ENCODE measurements at regions not wholly inside any gene's neighbourhood (a gene's known extent, or its start where the extent isn't known, plus 50 kb on each side); places are given as distances from the start of the nearest gene placed in this dataset.

DNA sequence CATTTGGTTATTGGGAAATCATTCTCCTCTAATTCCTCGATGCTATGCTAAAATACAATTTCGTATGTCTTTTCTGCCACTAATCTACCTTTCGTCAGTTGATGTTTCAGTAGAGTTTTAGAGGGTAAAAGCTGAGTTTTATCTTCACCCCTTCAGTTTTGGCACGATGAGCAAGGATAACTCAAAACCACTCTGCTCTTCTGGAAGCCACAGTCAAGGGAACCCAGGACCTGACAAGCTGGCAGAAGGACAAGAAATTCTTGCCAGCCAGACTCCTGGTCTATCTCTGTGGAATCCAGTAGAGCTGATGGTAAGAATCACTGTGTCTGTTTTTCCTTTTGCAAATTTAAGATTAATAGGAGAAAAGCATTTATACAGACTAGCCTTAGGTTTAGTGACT is 414.4 kb upstream of the LRRC3B start:
- H3K4me1 ChIP-seq (ENCODE audit: control insufficient read depth, extremely low read depth, insufficient read depth, low read length), result no peaks in the 10 kb centered on the region
- no peaks in the 10 kb centered on the region for H4K20me1 ChIP-seq (ENCODE audit: control insufficient read depth, extremely low read depth, insufficient read depth, low read length)
- dilution Hi-C loops (cut with MboI; ENCODE audit: extremely low pct_ligation_motif_present, low sequenced_read_pairs), result no loop called here
- H3K36me3 ChIP-seq (ENCODE audit: control insufficient read depth in 2 of 2, extremely low read depth in 1 of 2, insufficient read depth in 2 of 2, low read length in 2 of 2), result no peaks in the 10 kb centered on the region
- H3K4me2 ChIP-seq (ENCODE audit: control insufficient read depth, extremely low read depth, insufficient read depth, low read depth, low read length), result no peak overlapping the region
- FAIRE-seq (no peak), DNase-seq (ENCODE audit: low read depth, low spot score) (no peak)
- no peak overlapping the region for H2AFZ ChIP-seq (ENCODE audit: control insufficient read depth, low read length)
- H3K9me3 ChIP-seq (ENCODE audit: control insufficient read depth, low read depth, low read length), result no peaks in the 10 kb centered on the region
- no peaks in the 10 kb centered on the region for H3K79me2 ChIP-seq (ENCODE audit: control insufficient read depth, insufficient read depth, low read length)
- no peak overlapping the region for H3K27ac ChIP-seq (ENCODE audit: control insufficient read depth, insufficient read depth, low read length)
- TF ChIP-seq EZH2 (IDR thresholded peaks at IDR 0.05; ENCODE audit: low read length), result no peak
- TF ChIP-seq, protein P1, sequence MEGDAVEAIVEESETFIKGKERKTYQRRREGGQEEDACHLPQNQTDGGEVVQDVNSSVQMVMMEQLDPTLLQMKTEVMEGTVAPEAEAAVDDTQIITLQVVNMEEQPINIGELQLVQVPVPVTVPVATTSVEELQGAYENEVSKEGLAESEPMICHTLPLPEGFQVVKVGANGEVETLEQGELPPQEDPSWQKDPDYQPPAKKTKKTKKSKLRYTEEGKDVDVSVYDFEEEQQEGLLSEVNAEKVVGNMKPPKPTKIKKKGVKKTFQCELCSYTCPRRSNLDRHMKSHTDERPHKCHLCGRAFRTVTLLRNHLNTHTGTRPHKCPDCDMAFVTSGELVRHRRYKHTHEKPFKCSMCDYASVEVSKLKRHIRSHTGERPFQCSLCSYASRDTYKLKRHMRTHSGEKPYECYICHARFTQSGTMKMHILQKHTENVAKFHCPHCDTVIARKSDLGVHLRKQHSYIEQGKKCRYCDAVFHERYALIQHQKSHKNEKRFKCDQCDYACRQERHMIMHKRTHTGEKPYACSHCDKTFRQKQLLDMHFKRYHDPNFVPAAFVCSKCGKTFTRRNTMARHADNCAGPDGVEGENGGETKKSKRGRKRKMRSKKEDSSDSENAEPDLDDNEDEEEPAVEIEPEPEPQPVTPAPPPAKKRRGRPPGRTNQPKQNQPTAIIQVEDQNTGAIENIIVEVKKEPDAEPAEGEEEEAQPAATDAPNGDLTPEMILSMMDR (optimal IDR thresholded peaks at IDR 0.05 in 1 of 3, IDR thresholded peaks at IDR 0.05 in 1 of 3, conservative IDR thresholded peaks at IDR 0.05 in 1 of 3; ENCODE audit: extremely low read depth in 1 of 3, insufficient read depth in 2 of 3, low read length in 3 of 3), result no peak
- no peaks in the 10 kb centered on the region for H3K9me1 ChIP-seq (ENCODE audit: control insufficient read depth, extremely low read depth, insufficient read depth, low read length)
- H3K9ac ChIP-seq (ENCODE audit: control insufficient read depth, extremely low read depth, insufficient read depth, low read length), result no peak overlapping the region
- no peak overlapping the region for H3K4me3 ChIP-seq (ENCODE audit: control insufficient read depth in 2 of 3, extremely low read depth in 1 of 3, insufficient read depth in 2 of 3, low read depth in 1 of 3, low read length in 3 of 3)
- H3K27me3 ChIP-seq (ENCODE audit: control insufficient read depth, extremely low read depth, insufficient read depth, low read length), result no peaks in the 10 kb centered on the region

DNA sequence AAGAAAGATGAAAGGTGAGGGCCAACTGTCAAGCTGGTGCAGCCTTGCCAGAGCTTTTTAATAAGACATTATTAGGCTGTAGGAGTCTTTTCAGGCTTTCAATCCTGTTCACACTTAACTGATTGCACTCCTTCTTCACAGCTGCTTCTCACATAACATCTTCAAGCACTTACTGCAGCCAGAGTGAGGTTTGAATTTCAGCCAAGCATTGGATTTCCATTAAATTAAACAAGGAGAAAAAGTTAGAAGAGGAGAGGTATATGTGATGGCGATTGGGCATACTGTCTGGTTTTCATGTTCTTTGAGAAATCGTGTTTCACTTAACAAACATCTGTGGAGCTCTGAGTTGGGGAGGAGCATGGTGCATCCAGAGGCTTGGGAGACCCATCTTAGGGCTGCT is 392.8 kb upstream of the LRRC3B start:
- Histone ChIP-seq H3K27ac (ENCODE audit: control insufficient read depth, insufficient read depth, low read length) (no peak overlapping the region), H3K9me3 (ENCODE audit: control insufficient read depth, low read depth, low read length) (no peaks in the 10 kb centered on the region), H3K4me3 (ENCODE audit: control insufficient read depth in 2 of 3, extremely low read depth in 1 of 3, insufficient read depth in 2 of 3, low read depth in 1 of 3, low read length in 3 of 3) (no peak overlapping the region), H3K9ac (ENCODE audit: control insufficient read depth, extremely low read depth, insufficient read depth, low read length) (no peak overlapping the region), H3K4me1 (ENCODE audit: control insufficient read depth, extremely low read depth, insufficient read depth, low read length) (no peaks in the 10 kb centered on the region), H3K9me1 (ENCODE audit: control insufficient read depth, extremely low read depth, insufficient read depth, low read length) (no peaks in the 10 kb centered on the region), H3K27me3 (ENCODE audit: control insufficient read depth, extremely low read depth, insufficient read depth, low read length) (no peaks in the 10 kb centered on the region), H3K36me3 (ENCODE audit: control insufficient read depth in 2 of 2, extremely low read depth in 1 of 2, insufficient read depth in 2 of 2, low read length in 2 of 2) (no peaks in the 10 kb centered on the region), H3K79me2 (ENCODE audit: control insufficient read depth, insufficient read depth, low read length) (no peaks in the 10 kb centered on the region), H4K20me1 (ENCODE audit: control insufficient read depth, extremely low read depth, insufficient read depth, low read length) (no peaks in the 10 kb centered on the region), H3K4me2 (ENCODE audit: control insufficient read depth, extremely low read depth, insufficient read depth, low read depth, low read length) (no peak overlapping the region), H2AFZ (ENCODE audit: control insufficient read depth, low read length) (no peak overlapping the region)
- FAIRE-seq, result no peak
- TF ChIP-seq, protein P1 (optimal IDR thresholded peaks at IDR 0.05 in 1 of 3, IDR thresholded peaks at IDR 0.05 in 1 of 3, conservative IDR thresholded peaks at IDR 0.05 in 1 of 3; ENCODE audit: extremely low read depth in 1 of 3, insufficient read depth in 2 of 3, low read length in 3 of 3), result no peak
- no peak for TF ChIP-seq EZH2 (IDR thresholded peaks at IDR 0.05; ENCODE audit: low read length)
- DNase-seq (ENCODE audit: low read depth, low spot score), result no peak
- dilution Hi-C loops (cut with MboI; ENCODE audit: extremely low pct_ligation_motif_present, low sequenced_read_pairs), result no loop called here

Data from keratinocyte (primary cell).